GM12874 (cell line): ENCODE measurements at regions not wholly inside any gene's neighbourhood (a gene's known extent, or its start where the extent isn't known, plus 50 kb on each side); places are given as distances from the start of the nearest gene placed in this dataset.

ENCODE experiments used
- TF ChIP-seq, protein P1 (sequence below): IDR thresholded peaks from 2 replicates; pipeline ENCODE4 v1.5.1; 2011; ENCODE audit warnings: low read depth, mild to moderate bottlenecking, control low read depth, low read length, moderate library complexity; ENCODE audit not compliant: insufficient read depth

DNA sequence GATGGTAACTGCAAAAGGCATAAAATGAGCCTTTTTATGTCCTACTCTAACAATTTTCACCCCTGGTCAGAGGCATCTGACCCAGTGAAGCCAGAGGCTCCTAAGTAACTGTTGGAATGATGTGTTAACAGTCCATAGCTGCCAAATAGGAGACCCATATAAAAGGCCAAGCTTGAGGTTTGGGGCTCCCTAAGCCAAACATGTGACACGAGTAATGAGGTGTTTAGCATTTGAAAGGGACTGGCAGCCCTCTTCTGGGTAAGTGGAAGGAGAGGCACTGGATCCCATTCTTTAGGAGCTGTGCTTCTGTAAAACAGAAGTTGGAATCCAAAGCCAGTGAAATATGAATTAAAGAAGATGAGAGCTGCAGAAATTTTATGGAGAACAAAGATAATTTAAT lies 100.6 kb upstream of the PNPLA4 start:
- TF ChIP-seq, protein P1, sequence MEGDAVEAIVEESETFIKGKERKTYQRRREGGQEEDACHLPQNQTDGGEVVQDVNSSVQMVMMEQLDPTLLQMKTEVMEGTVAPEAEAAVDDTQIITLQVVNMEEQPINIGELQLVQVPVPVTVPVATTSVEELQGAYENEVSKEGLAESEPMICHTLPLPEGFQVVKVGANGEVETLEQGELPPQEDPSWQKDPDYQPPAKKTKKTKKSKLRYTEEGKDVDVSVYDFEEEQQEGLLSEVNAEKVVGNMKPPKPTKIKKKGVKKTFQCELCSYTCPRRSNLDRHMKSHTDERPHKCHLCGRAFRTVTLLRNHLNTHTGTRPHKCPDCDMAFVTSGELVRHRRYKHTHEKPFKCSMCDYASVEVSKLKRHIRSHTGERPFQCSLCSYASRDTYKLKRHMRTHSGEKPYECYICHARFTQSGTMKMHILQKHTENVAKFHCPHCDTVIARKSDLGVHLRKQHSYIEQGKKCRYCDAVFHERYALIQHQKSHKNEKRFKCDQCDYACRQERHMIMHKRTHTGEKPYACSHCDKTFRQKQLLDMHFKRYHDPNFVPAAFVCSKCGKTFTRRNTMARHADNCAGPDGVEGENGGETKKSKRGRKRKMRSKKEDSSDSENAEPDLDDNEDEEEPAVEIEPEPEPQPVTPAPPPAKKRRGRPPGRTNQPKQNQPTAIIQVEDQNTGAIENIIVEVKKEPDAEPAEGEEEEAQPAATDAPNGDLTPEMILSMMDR: no peak

DNA sequence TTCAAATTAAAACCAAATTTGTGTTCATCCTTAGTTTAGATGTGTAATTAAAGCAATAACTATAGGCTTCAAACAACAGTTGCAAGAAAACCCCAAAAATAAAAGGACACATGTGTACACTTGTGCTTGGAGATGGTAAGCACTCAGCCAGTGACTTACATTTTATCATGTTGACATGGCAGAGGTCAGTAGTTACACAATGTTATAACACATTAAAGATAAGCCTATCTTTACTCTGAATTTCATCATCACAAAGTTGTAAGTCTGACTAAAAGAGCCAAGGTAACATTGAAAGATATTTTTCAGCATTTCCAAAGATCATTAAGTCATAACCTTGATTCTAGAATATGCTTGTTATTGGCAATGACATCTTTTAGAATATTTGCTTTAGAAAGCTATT lies 98.5 kb upstream of the PNPLA4 start:
- TF ChIP-seq, protein P1: no peak

DNA sequence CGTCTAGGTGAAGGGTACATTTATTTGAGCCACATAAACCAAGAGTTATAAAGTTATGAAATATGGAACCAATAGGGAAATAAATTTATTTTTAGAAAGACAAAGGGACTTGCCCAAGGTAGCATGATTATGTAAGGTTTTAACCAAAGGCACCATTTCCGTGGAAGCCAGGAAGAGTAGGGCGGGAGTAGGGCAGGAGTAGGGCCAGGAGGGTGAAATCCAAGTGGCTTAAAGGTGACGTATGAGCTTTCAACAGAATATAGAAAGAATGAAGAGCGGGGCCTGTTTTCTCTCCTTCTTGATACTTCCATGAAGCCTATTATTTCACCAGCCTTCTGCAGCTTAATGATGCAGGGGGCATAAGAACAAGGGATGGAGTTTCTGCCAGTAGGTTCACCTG lies 91.7 kb upstream of the PNPLA4 start:
- TF ChIP-seq, protein P1: no peak

DNA sequence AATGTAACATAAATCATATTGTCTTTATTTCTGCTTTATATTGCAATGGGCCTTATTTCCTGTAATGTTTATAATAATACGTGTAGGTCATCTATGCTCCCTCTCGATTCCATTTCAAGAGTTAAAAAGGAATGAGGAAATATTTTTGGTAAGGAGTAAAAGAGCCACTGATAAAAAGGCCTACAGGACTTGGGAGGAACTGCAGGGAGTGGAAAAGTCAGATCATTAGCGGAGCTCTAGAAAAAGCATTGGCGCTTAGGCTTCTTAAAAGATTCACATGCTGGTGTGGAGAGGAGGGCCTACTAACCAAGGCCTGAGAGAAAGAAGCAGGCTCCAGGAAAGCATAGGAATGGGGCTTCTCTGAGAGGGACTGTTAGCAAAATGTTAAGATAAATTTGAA lies 82.9 kb upstream of the PNPLA4 start:
- TF ChIP-seq, protein P1: no peak

DNA sequence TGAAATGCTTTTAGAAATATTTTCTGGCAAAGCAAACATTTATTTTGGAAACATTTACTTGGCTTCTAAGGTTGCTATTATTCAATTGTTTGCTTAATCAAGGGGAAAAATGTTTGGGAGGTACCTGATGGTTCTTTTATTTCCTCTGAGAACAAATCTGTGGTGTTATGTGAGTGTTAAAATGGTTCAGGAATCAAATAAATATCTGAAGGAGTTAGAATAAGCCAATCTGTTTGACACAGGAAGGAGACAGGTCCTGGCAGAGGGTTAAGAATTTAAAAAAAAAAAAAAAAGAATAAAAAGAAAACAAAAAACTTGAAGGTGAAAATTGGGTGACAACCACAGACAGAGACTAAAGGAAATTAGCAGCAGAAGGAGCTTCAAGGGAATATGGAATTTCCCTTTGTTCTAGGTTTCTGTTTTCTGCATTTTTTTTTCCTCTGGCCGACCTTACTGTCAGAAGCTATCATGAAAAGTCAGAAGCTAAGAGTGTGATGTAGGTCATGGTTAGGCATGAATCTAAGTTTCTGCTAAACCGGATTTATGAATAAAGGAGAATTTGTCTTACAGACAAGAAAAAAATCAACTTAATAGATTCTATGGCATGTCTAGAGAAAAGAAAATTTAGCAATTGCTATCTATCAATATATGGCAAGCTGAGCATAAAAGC lies 78.6 kb upstream of the PNPLA4 start:
- TF ChIP-seq, protein P1: no peak

DNA sequence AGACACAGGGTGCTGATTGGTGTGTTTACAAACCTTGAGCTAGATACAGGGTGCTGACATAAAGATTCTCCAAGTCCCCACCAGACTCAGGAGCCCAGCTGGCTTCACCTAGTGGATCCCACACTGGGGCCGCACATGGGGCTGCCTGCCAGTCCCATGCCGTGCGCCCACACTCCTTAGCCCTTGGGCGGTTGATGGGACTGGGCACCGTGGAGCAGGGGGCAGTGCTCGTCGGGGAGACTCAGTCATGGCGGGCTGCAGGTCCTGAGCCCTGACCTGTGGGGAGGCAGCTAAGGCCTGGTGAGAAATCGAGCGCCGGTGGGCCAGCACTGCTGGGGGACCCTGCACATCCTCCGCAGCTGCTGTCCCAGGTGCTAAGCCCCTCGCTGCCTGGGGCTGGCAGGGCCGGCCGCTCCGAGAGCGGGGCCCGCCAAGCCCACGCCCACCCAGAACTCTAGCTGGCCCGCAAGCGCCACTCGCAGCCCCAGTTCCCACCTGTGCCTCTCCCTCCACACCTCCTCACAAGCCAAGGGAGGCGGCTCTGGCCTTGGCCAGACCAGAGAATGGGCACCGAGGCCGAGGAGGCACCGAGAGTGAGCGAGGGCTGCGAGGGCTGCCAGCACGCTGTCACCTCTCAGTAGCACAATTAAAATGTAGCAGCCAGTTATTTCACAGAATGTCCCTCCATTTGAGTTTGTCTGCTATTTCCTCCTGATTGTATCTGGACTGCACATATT lies 76.1 kb upstream of the PNPLA4 start:
- TF ChIP-seq, protein P1: no peak

DNA sequence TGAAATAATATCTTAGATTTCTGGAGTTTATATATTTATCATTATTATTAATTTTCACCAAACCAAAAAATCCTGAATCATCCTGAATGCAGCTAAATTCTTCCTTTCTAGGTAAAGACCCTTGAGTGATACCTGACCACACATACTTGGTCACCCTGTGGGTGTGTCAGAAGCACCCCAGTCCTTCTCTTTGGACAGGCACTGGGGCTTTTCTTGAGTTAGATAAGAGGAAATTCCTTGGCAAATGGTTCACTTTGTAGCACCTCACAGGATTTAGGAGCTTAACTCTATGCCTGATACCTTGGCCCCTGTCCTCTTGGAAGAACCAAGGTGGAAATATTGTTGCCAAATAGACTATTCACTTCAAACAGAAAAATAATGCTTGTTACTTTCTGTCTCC lies 69.6 kb upstream of the PNPLA4 start:
- TF ChIP-seq, protein P1: no peak
